K562 (cell line): ENCODE measurements at regions not wholly inside any gene's neighbourhood (a gene's known extent, or its start where the extent isn't known, plus 50 kb on each side); places are given as distances from the start of the nearest gene placed in this dataset.

Source experiments
- ATAC-seq: fragments of 200-7000 bp; cut with Tn5 transposase; 3 replicates; pipeline ENCODE4 v1.9.1; 2020; ENCODE audit warnings: moderate library complexity
- BruUV-seq: library from RNA; stranded (reverse); fragments of 400-500 nt; replicated peaks from 2 replicates; lab custom pipeline; 2021; lab: Mats Ljungman, UMichigan
- CTCF ChIA-PET: fragments of 300-600 bp; formaldehyde crosslinking; extraction: SDS; loops from one replicate; lab custom pipeline; 2021; ENCODE audit warnings: low intra/inter-chr PET ratio; lab: Yijun Ruan, JAX
- POLR2A ChIA-PET: fragments of 300-600, 350-650 bp; sonication (Branson Sonifier 250); formaldehyde crosslinking; extraction: SDS; loops from one replicate; lab custom pipeline; 2021; ENCODE audit warnings: antibody characterized with exemption, inconsistent platforms; lab: Yijun Ruan, JAX
- DNase-seq, 4 experiments: peaks; one replicate each; pipeline versions ENCODE4 v3.0.0 to v3.0.0-alpha.2; 2011 to 2018; ENCODE audit warnings: low spot score in 3 of 4, mixed read lengths in 3 of 4; ENCODE audit errors: extremely low read depth in 1 of 4
- FAIRE-seq: peaks from 2 replicates; lab custom pipeline; 2011; peaks lifted over from hg19 to GRCh38; lab: Jason Lieb, UNC
- H2AFZ ChIP-seq: 2 replicates; pipeline ENCODE4 v1.6.0; 2011; ENCODE audit warnings: low read depth, low read length, control low read depth, inconsistent platforms
- H3K27ac ChIP-seq: fragments of 200-600 bp; 3 replicates; pipeline ENCODE4 v1.8.0; 2011; ENCODE audit warnings: low read depth, mild to moderate bottlenecking, control low read depth, inconsistent platforms, low read length, moderate library complexity, mixed read lengths; ENCODE audit errors: extremely low read depth
- H3K27me3 ChIP-seq, 2 experiments: fragments of 300-600 bp in 1 of 2; 2 replicates in 1 of 2; 3 replicates in 1 of 2; pipeline versions ENCODE4 v1.6.0 to v1.8.0; 2011; ENCODE audit warnings: inconsistent platforms in 2 of 2, low read length in 2 of 2, mild to moderate bottlenecking in 1 of 2, mixed read lengths in 1 of 2, moderate library complexity in 1 of 2; ENCODE audit not compliant: control insufficient read depth in 2 of 2, insufficient read depth in 2 of 2
- H3K36me3 ChIP-seq: fragments of 300-600 bp; 3 replicates; pipeline ENCODE4 v1.8.0; 2011; ENCODE audit warnings: mild to moderate bottlenecking, low read length, inconsistent platforms; ENCODE audit not compliant: control insufficient read depth, insufficient read depth
- H3K4me1 ChIP-seq, 2 experiments: fragments of 200-600 bp in 1 of 2; replicated peaks in 1 of 2; 2 replicates in 1 of 2; 3 replicates in 1 of 2; pipeline versions ENCODE4 v1.5.1 to v1.8.0; 2011; ENCODE audit warnings: inconsistent platforms in 2 of 2, low read length in 2 of 2, mild to moderate bottlenecking in 1 of 2, mixed read lengths in 1 of 2, moderate library complexity in 1 of 2; ENCODE audit not compliant: control insufficient read depth in 2 of 2, insufficient read depth in 2 of 2
- H3K4me2 ChIP-seq: 2 replicates; pipeline ENCODE4 v1.6.1; 2011; ENCODE audit warnings: low read length, control low read depth, inconsistent platforms, mixed read lengths; ENCODE audit not compliant: insufficient read depth
- H3K4me3 ChIP-seq: fragments of 200-600 bp; sonication (generic), shearing (Covaris generic); 2 replicates; pipeline ENCODE4 v1.5.1; 2016; ENCODE audit warnings: control low read depth, inconsistent platforms
- H3K79me2 ChIP-seq: fragments of 200-600 bp; 3 replicates; pipeline ENCODE4 v1.8.0; 2011; ENCODE audit warnings: low read length, inconsistent platforms; ENCODE audit not compliant: control insufficient read depth, insufficient read depth
- H3K9ac ChIP-seq, 2 experiments: 2 replicates each; pipeline versions ENCODE4 v1.6.0 to v1.6.1; 2011; ENCODE audit warnings: low read depth in 2 of 2, low read length in 2 of 2, control low read depth in 1 of 2, inconsistent platforms in 1 of 2, mild to moderate bottlenecking in 1 of 2, mixed read lengths in 1 of 2; ENCODE audit not compliant: insufficient read depth in 1 of 2
- H3K9me1 ChIP-seq: one replicate; pipeline ENCODE4 v1.6.0; 2011; ENCODE audit warnings: inconsistent platforms, mild to moderate bottlenecking, low read length, moderate library complexity; ENCODE audit not compliant: control insufficient read depth, insufficient read depth
- H3K9me3 ChIP-seq: replicated peaks from 2 replicates; pipeline ENCODE4 v1.5.1; 2011; ENCODE audit warnings: low read depth, low read length, inconsistent platforms; ENCODE audit not compliant: control insufficient read depth, insufficient read depth
- H4K20me1 ChIP-seq: replicated peaks from 2 replicates; pipeline ENCODE4 v1.6.1; 2011; ENCODE audit warnings: low read length, inconsistent platforms, mixed read lengths; ENCODE audit not compliant: control insufficient read depth, insufficient read depth
- ARID4B ChIP-seq: sonication (generic); formaldehyde crosslinking; IDR thresholded peaks from 2 replicates; pipeline ENCODE4 v1.8.0; 2022; ENCODE audit warnings: mild to moderate bottlenecking, missing genetic modification reagents
- BCOR ChIP-seq: fragments of 450-650 bp; IDR thresholded peaks from 2 replicates; pipeline ENCODE4 v1.6.1; 2016
- CBFA2T2 ChIP-seq: fragments of 450-650 bp; conservative IDR thresholded peaks from 2 replicates; pipeline ENCODE4 v1.6.1; 2017; ENCODE audit warnings: mild to moderate bottlenecking
- CBX8 ChIP-seq: fragments of 200-600 bp; sonication (generic); IDR thresholded peaks from 2 replicates; pipeline ENCODE4 v1.6.1; 2012; ENCODE audit warnings: borderline replicate concordance, mixed run types, low read depth, mild to moderate bottlenecking, moderate library complexity, mixed read lengths, low read length, control low read depth, inconsistent platforms; ENCODE audit not compliant: poor library complexity, severe bottlenecking; ENCODE audit errors: extremely low read depth
- DIDO1 ChIP-seq: fragments of 450-650 bp; IDR thresholded peaks from 2 replicates; pipeline ENCODE4 v1.6.1; 2016; ENCODE audit warnings: low read depth, missing biosample characterization, missing genetic modification characterization
- FOXJ3 ChIP-seq: sonication (generic); formaldehyde crosslinking; IDR thresholded peaks from 2 replicates; pipeline ENCODE4 v1.4.0; 2020; ENCODE audit warnings: mild to moderate bottlenecking, missing genetic modification reagents
- KLF16 ChIP-seq: IDR thresholded peaks from 2 replicates; pipeline ENCODE4 v1.6.1; 2016; ENCODE audit warnings: antibody characterized with exemption
- NR3C1 ChIP-seq: sonication (generic); formaldehyde crosslinking; IDR thresholded peaks from 2 replicates; pipeline ENCODE4 v1.8.1; 2022; ENCODE audit warnings: missing genetic modification reagents
- PHF21A ChIP-seq: fragments of 450-650 bp; IDR thresholded peaks from 2 replicates; pipeline ENCODE4 v1.6.1; 2017; ENCODE audit warnings: low read depth, borderline replicate concordance
- PRPF4 ChIP-seq: fragments of 200-400 bp; formaldehyde crosslinking; IDR thresholded peaks from one replicate; pipeline ENCODE4 v1.6.1; 2017; ENCODE audit warnings: low read length, low read depth, mild to moderate bottlenecking; ENCODE audit not compliant: insufficient read depth, poor library complexity, severe bottlenecking
- SMAD3 ChIP-seq: fragments of 450-650 bp; formaldehyde crosslinking; conservative IDR thresholded peaks from 2 replicates; pipeline ENCODE4 v1.4.0; 2020; ENCODE audit warnings: mild to moderate bottlenecking
- XRCC3 ChIP-seq: fragments of 450-650 bp; IDR thresholded peaks from 2 replicates; pipeline ENCODE4 v1.6.1; 2017; ENCODE audit warnings: mild to moderate bottlenecking, moderate library complexity
- ZBTB9 ChIP-seq: fragments of 450-650 bp; formaldehyde crosslinking; IDR thresholded peaks from 2 replicates; pipeline ENCODE4 v1.4.0; 2020; ENCODE audit warnings: mild to moderate bottlenecking, moderate library complexity
- ZNF174 ChIP-seq: fragments of 250-450 bp; sonication (Bioruptor Pico); IDR thresholded peaks from 2 replicates; pipeline ENCODE4 v1.4.0; 2020; ENCODE audit warnings: mild to moderate bottlenecking
- ZNF436 ChIP-seq: fragments of 250-450, 450-650 bp; sonication (Bioruptor Pico); formaldehyde crosslinking; IDR thresholded peaks from 2 replicates; pipeline ENCODE4 v1.7.0; 2020; ENCODE audit warnings: mild to moderate bottlenecking
- WGBS: fragments of 100-300 bp; shearing (Covaris generic); methylation state at CpG from one replicate; pipeline ENCODE4 v1.1.6; 2016; ENCODE audit warnings: low coverage, mixed read lengths; ENCODE audit not compliant: insufficient coverage; ENCODE audit errors: missing lambda C conversion rate; 5-methylcytosine and 5-hydroxymethylcytosine counted together
- in situ Hi-C: fragments of 300-500 bp; cut with MboI; formaldehyde crosslinking; loops from 4 replicates; pipeline ENCODE4 v1.15.0; 2018; ENCODE audit warnings: inconsistent platforms, mixed read lengths
- intact Hi-C: fragments of 100-400 bp; cut with micrococcal nuclease; formaldehyde crosslinking; loops from 2 replicates; pipeline ENCODE4 v1.14.2; 2022

- intact Hi-C loops, result no loop called here
These were observed 662.0 kb upstream of the CHD1 start for GRCh38 chr5:99590806-99591205.

GRCh38 chr5:99589424-99589823 lies 660.6 kb upstream of the CHD1 start:
- no peak overlapping the region for H3K27ac ChIP-seq
- in situ Hi-C loops (no loop called here), intact Hi-C loops (no loop called here)
- BruUV-seq, result no TSS peak
- H3K4me1 ChIP-seq, result no peaks in the 10 kb centered on the region
- H3K9me1 ChIP-seq, result no peaks in the 10 kb centered on the region
- no peaks in the 10 kb centered on the region for H3K27me3 ChIP-seq
- no peak overlapping the region for H2AFZ ChIP-seq
- no peaks in the 10 kb centered on the region for H3K9me3 ChIP-seq
- FAIRE-seq (no peak), ATAC-seq (no peak), DNase-seq (no peak)
- H3K79me2 ChIP-seq, result no peaks in the 10 kb centered on the region
- no peaks in the 10 kb centered on the region for H3K36me3 ChIP-seq
- ChIA-PET POLR2A (no interaction called here), CTCF (no interaction called here)
- H3K4me3 ChIP-seq, result no peak overlapping the region
- H3K9ac ChIP-seq, result no peak overlapping the region
- no peaks in the 10 kb centered on the region for H4K20me1 ChIP-seq
- 0% methylated on average over 1 of the region's 1 CpG for WGBS
- H3K4me2 ChIP-seq, result no peak overlapping the region
- TF ChIP-seq PHF21A (no peak), FOXJ3 (no peak), SMAD3 (no peak), ARID4B (CRISPR knock-in tag) (no peak), ZNF174 (CRISPR knock-in tag) (no peak), XRCC3 (no peak), DIDO1 (tag) (no peak), PRPF4 (no peak), CBFA2T2 (no peak), ZBTB9 (no peak), KLF16 (no peak), BCOR (no peak)

More at GRCh38 chr5:99590806-99591205, 662.0 kb upstream of the CHD1 start:
- no peak for ATAC-seq
- no peak for DNase-seq
- Histone ChIP-seq H3K27me3 (no peaks in the 10 kb centered on the region), H2AFZ (no peak overlapping the region), H3K27ac (no peak overlapping the region), H3K79me2 (no peaks in the 10 kb centered on the region), H3K36me3 (no peaks in the 10 kb centered on the region), H3K4me1 (no peaks in the 10 kb centered on the region), H3K9me1 (no peaks in the 10 kb centered on the region), H4K20me1 (no peaks in the 10 kb centered on the region), H3K9ac (no peak overlapping the region), H3K9me3 (no peaks in the 10 kb centered on the region), H3K4me2 (no peak overlapping the region), H3K4me3 (no peak overlapping the region)
- FAIRE-seq, result no peak
- ChIA-PET CTCF (no interaction called here), POLR2A (no interaction called here)
- 6% methylated on average over 1 of the region's 1 CpG for WGBS
- TF ChIP-seq CBX8, result no peak
- no peak for TF ChIP-seq ZNF436 (CRISPR knock-in tag)
- TF ChIP-seq NR3C1 (CRISPR knock-in tag), result no peak
- in situ Hi-C loops, result no loop called here
- no TSS peak for BruUV-seq
